GM12878 (cell line): ENCODE measurements at regions not wholly inside any gene's neighbourhood (a gene's known extent, or its start where the extent isn't known, plus 50 kb on each side); places are given as distances from the start of the nearest gene placed in this dataset.

Experiments
- ATAC-seq: fragments of 200-7000 bp; cut with Tn5 transposase; 3 replicates; pipeline ENCODE4 v1.9.1; 2020; ENCODE audit warnings: mild to moderate bottlenecking, moderate library complexity
- BruUV-seq: library from RNA; stranded (reverse); fragments of 400-500 nt; replicated peaks from 2 replicates; lab custom pipeline; 2021; lab: Mats Ljungman, UMichigan
- CTCF ChIA-PET: fragments of 300-600 bp; sonication (Branson Sonifier 250); formaldehyde crosslinking; extraction: SDS; loops from one replicate; lab custom pipeline; 2021; ENCODE audit warnings: inconsistent platforms; lab: Yijun Ruan, JAX
- POLR2A ChIA-PET: fragments of 350-600 bp; formaldehyde crosslinking; extraction: SDS; loops from one replicate; lab custom pipeline; 2021; ENCODE audit warnings: inconsistent platforms; lab: Charles Lee
- RAD21 ChIA-PET: fragments of 300-600 bp; sonication (Branson Sonifier 250); formaldehyde crosslinking; loops from one replicate; lab custom pipeline; 2023; ENCODE audit warnings: antibody characterized with exemption; ENCODE audit not compliant: unreplicated experiment; lab: Charles Lee
- SMC1A ChIA-PET: fragments of 300-600 bp; sonication (Branson Sonifier 250); formaldehyde crosslinking; loops from one replicate; lab custom pipeline; 2023; ENCODE audit not compliant: unreplicated experiment, uncharacterized antibody; lab: Charles Lee
- DNase-seq: peaks from one replicate; pipeline ENCODE4 v3.0.0-alpha.2; 2011; ENCODE audit warnings: low read depth, low spot score
- FAIRE-seq: peaks from 3 replicates; lab custom pipeline; 2011; peaks lifted over from hg19 to GRCh38; lab: Jason Lieb, UNC
- H2AFZ ChIP-seq: 2 replicates; pipeline ENCODE4 v1.6.0; 2011; ENCODE audit warnings: low read depth, low read length, control low read depth; ENCODE audit not compliant: control insufficient read depth
- H3K27ac ChIP-seq: 2 replicates; pipeline ENCODE4 v1.5.1; 2011; ENCODE audit warnings: control low read depth; ENCODE audit not compliant: control insufficient read depth, insufficient read depth
- H3K27me3 ChIP-seq, 2 experiments: replicated peaks in 1 of 2; 2 replicates each; pipeline versions ENCODE4 v1.6.0 to v1.6.1; 2011; ENCODE audit warnings: low read length in 1 of 2; ENCODE audit not compliant: control insufficient read depth in 2 of 2, insufficient read depth in 2 of 2
- H3K36me3 ChIP-seq, 2 experiments: 2 replicates each; pipeline ENCODE4 v1.5.1; 2011; ENCODE audit warnings: low read length in 1 of 2; ENCODE audit not compliant: control insufficient read depth in 2 of 2, insufficient read depth in 2 of 2
- H3K4me1 ChIP-seq: 2 replicates; pipeline ENCODE4 v1.6.1; 2011; ENCODE audit warnings: mild to moderate bottlenecking, low read length, moderate library complexity, mixed read lengths; ENCODE audit not compliant: control insufficient read depth, insufficient read depth
- H3K4me2 ChIP-seq: 2 replicates; pipeline ENCODE4 v1.6.0; 2011; ENCODE audit warnings: control low read depth; ENCODE audit not compliant: control insufficient read depth, insufficient read depth
- H3K4me3 ChIP-seq: fragments of 200-600 bp; sonication (generic); 2 replicates; pipeline ENCODE4 v1.5.1; 2016
- H3K79me2 ChIP-seq: 2 replicates; pipeline ENCODE4 v1.6.0; 2011; ENCODE audit warnings: low read length; ENCODE audit not compliant: control insufficient read depth, insufficient read depth
- H3K9ac ChIP-seq: 2 replicates; pipeline ENCODE4 v1.8.0; 2011; ENCODE audit warnings: low read length, control low read depth, mixed read lengths; ENCODE audit not compliant: control insufficient read depth, insufficient read depth
- H3K9me3 ChIP-seq: replicated peaks from 3 replicates; pipeline ENCODE4 v1.5.1; 2011; ENCODE audit warnings: mild to moderate bottlenecking, low read length; ENCODE audit not compliant: control insufficient read depth, insufficient read depth
- H4K20me1 ChIP-seq: 2 replicates; pipeline ENCODE4 v1.6.0; 2011; ENCODE audit not compliant: control insufficient read depth, insufficient read depth
- EGR1 ChIP-seq, 2 experiments: IDR thresholded peaks; 1 replicate in 1 of 2; 2 replicates in 1 of 2; pipeline ENCODE4 v1.6.1; 2011 to 2012; ENCODE audit warnings: low read depth in 2 of 2, low read length in 2 of 2, borderline replicate concordance in 1 of 2, mild to moderate bottlenecking in 1 of 2, moderate library complexity in 1 of 2
- IRF3 ChIP-seq: fragments of 450-650 bp; IDR thresholded peaks from 2 replicates; pipeline ENCODE4 v1.6.1; 2014; ENCODE audit warnings: mild to moderate bottlenecking
- NBN ChIP-seq: fragments of 450-650 bp; IDR thresholded peaks from 2 replicates; pipeline ENCODE4 v1.6.1; 2016
- PAX8 ChIP-seq: fragments of 450-650 bp; IDR thresholded peaks from 2 replicates; pipeline ENCODE4 v1.6.1; 2017; ENCODE audit warnings: mild to moderate bottlenecking, moderate library complexity
- PML ChIP-seq: IDR thresholded peaks from 2 replicates; pipeline ENCODE4 v1.6.1; 2012; ENCODE audit warnings: low read length, inconsistent platforms
- RBBP5 ChIP-seq: fragments of 200-600 bp; sonication (generic); conservative IDR thresholded peaks from 2 replicates; pipeline ENCODE4 v1.6.1; 2016
- STAT1 ChIP-seq: fragments of 450-650 bp; conservative IDR thresholded peaks from 2 replicates; pipeline ENCODE4 v1.6.1; 2014; ENCODE audit warnings: antibody characterized with exemption, mild to moderate bottlenecking
- STAT3 ChIP-seq: IDR thresholded peaks from 2 replicates; pipeline ENCODE4 v1.6.1; 2011; ENCODE audit warnings: low read depth, low read length, improper control_type of control experiment
- SUZ12 ChIP-seq: fragments of 200-600 bp; sonication (generic); IDR thresholded peaks from one replicate; pipeline ENCODE4 v1.6.1; 2018; ENCODE audit warnings: antibody characterized with exemption, mild to moderate bottlenecking; ENCODE audit not compliant: unreplicated experiment
- TAF1 ChIP-seq: IDR thresholded peaks from 2 replicates; pipeline ENCODE4 v1.6.1; 2011; ENCODE audit warnings: mild to moderate bottlenecking, low read depth, low read length, borderline replicate concordance
- TARDBP ChIP-seq: IDR thresholded peaks from 2 replicates; pipeline ENCODE4 v1.6.1; 2016; ENCODE audit warnings: borderline replicate concordance
- ZBTB11 ChIP-seq: fragments of 450-650 bp; formaldehyde crosslinking; IDR thresholded peaks from 2 replicates; pipeline ENCODE4 v1.5.0; 2022; ENCODE audit warnings: mild to moderate bottlenecking, missing genetic modification characterization
- WGBS: methylation state at CpG from one replicate; pipeline ENCODE4 v1.1.6; 2016; ENCODE audit warnings: low lambda C conversion rate; ENCODE audit not compliant: insufficient replicate concordance, insufficient coverage; ENCODE audit errors: missing lambda C conversion rate; 5-methylcytosine and 5-hydroxymethylcytosine counted together
- in situ Hi-C: fragments of 300-500 bp; cut with MboI; formaldehyde crosslinking; loops from 9 replicates; pipeline ENCODE4 v1.14.3; 2018; ENCODE audit warnings: mixed read lengths
- intact Hi-C: fragments of 100-400 bp; cut with micrococcal nuclease; formaldehyde crosslinking; loops from one replicate; pipeline ENCODE4 v1.14.2; 2022; ENCODE audit not compliant: unreplicated experiment

- ChIA-PET RAD21 (no interaction called here), POLR2A (no interaction called here), CTCF (no interaction called here), SMC1A (no interaction called here)
- no peaks in the 10 kb centered on the region for H3K9me3 ChIP-seq
- H4K20me1 ChIP-seq = no peaks in the 10 kb centered on the region
- H3K4me1 ChIP-seq = no peaks in the 10 kb centered on the region
- no peak overlapping the region for H3K9ac ChIP-seq
- no peak for DNase-seq
- 0% methylated on average over 2 of the region's 2 CpGs for WGBS
- in situ Hi-C loops (no loop called here), intact Hi-C loops (no loop called here)
- no peak overlapping the region for H2AFZ ChIP-seq
- no peaks in the 10 kb centered on the region for H3K79me2 ChIP-seq
- H3K4me2 ChIP-seq = no peak overlapping the region
- no peak for ATAC-seq
- TF ChIP-seq STAT1 (no peak), EGR1 (IDR thresholded peaks at IDR 0.05; ENCODE audit: borderline replicate concordance in 1 of 2, low read depth in 2 of 2, low read length in 2 of 2) (no peak), TARDBP (no peak), SUZ12 (no peak), IRF3 (no peak), ZBTB11 (no peak), PAX8 (no peak), TAF1 (no peak), RBBP5 (no peak), STAT3 (no peak), NBN (no peak), PML (no peak)
- FAIRE-seq = no peak
- no peaks in the 10 kb centered on the region; a peak in 4 of 4 replicates for H3K27me3 ChIP-seq
- no peak overlapping the region for H3K4me3 ChIP-seq
- H3K36me3 ChIP-seq = no peaks in the 10 kb centered on the region
- BruUV-seq = no TSS peak
- no peak overlapping the region for H3K27ac ChIP-seq
Measured at GRCh38 chr10:78336402-78336791, 302.7 kb downstream of the RPS24 start.
